ENCODE measurements at regions not wholly inside any gene's neighbourhood (a gene's known extent, or its start where the extent isn't known, plus 50 kb on each side); places are given as distances from the start of the nearest gene placed in this dataset.
A peak's percentile ranks its signal among the peaks of the same experiment; 100 is the strongest.

- no peak overlapping the region for H3K23ac ChIP-seq (ENCODE audit: low read depth, low read length)
- H3K9me1 ChIP-seq (ENCODE audit: insufficient read depth, low read length) = no peaks in the 10 kb centered on the region
- H3K4ac ChIP-seq (ENCODE audit: low read depth, low read length) = no peak overlapping the region
- no peaks in the 10 kb centered on the region for H4K20me1 ChIP-seq (ENCODE audit: insufficient read depth, low read length)
- no peak overlapping the region for H2BK20ac ChIP-seq (ENCODE audit: low read depth, low read length)
- intact Hi-C loops (cut with micrococcal nuclease) = no loop called here
- H4K91ac ChIP-seq (ENCODE audit: insufficient read depth, low read depth, low read length) = no peak overlapping the region
- WGBS, 2 experiments (ENCODE audit: extremely low coverage in 2 of 2, insufficient read length in 1 of 2) = 10% methylated on average over 2 of the region's 15 CpGs; no CpG with 5 or more reads in 1 of the 2 experiments
- no peak overlapping the region for H2BK120ac ChIP-seq (ENCODE audit: low read depth, low read length)
- no peak overlapping the region for H4K5ac ChIP-seq (ENCODE audit: low read depth, low read length)
- TF ChIP-seq BHLHE40 (IDR thresholded peaks at IDR 0.05; ENCODE audit: low read depth, low read length) (no peak), NFE2L2 (IDR thresholded peaks at IDR 0.05; ENCODE audit: low read depth, low read length) (no peak), RFX5 (IDR thresholded peaks at IDR 0.05; ENCODE audit: low read depth, low read length) (no peak), USF2 (IDR thresholded peaks at IDR 0.05; ENCODE audit: low read depth, low read length) (no peak), RAD21 (IDR thresholded peaks at IDR 0.05; ENCODE audit: low read length) (no peak), CHD1 (IDR thresholded peaks at IDR 0.05; ENCODE audit: low read depth, low read length) (no peak), MAZ (IDR thresholded peaks at IDR 0.05; ENCODE audit: borderline replicate concordance, low read depth, low read length) (no peak), CEBPB (IDR thresholded peaks at IDR 0.05; ENCODE audit: low read depth, low read length) (no peak), RCOR1 (IDR thresholded peaks at IDR 0.05; ENCODE audit: insufficient replicate concordance, low read length) (no peak)
- TF ChIP-seq, protein P1, sequence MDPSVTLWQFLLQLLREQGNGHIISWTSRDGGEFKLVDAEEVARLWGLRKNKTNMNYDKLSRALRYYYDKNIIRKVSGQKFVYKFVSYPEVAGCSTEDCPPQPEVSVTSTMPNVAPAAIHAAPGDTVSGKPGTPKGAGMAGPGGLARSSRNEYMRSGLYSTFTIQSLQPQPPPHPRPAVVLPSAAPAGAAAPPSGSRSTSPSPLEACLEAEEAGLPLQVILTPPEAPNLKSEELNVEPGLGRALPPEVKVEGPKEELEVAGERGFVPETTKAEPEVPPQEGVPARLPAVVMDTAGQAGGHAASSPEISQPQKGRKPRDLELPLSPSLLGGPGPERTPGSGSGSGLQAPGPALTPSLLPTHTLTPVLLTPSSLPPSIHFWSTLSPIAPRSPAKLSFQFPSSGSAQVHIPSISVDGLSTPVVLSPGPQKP (IDR thresholded peaks at IDR 0.05; ENCODE audit: borderline replicate concordance, low read depth, low read length) = no peak
- TF ChIP-seq, protein P2, sequence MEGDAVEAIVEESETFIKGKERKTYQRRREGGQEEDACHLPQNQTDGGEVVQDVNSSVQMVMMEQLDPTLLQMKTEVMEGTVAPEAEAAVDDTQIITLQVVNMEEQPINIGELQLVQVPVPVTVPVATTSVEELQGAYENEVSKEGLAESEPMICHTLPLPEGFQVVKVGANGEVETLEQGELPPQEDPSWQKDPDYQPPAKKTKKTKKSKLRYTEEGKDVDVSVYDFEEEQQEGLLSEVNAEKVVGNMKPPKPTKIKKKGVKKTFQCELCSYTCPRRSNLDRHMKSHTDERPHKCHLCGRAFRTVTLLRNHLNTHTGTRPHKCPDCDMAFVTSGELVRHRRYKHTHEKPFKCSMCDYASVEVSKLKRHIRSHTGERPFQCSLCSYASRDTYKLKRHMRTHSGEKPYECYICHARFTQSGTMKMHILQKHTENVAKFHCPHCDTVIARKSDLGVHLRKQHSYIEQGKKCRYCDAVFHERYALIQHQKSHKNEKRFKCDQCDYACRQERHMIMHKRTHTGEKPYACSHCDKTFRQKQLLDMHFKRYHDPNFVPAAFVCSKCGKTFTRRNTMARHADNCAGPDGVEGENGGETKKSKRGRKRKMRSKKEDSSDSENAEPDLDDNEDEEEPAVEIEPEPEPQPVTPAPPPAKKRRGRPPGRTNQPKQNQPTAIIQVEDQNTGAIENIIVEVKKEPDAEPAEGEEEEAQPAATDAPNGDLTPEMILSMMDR (conservative IDR thresholded peaks at IDR 0.05; ENCODE audit: low read depth, low read length) = no peak
- ATAC-seq (ENCODE audit: low read depth) = no peak
- H3K27ac ChIP-seq (ENCODE audit: insufficient read depth, low read length) = no peak overlapping the region
- H2AK5ac ChIP-seq (ENCODE audit: low read depth, low read length) = no peak overlapping the region
- no peak overlapping the region for H2AK9ac ChIP-seq (replicated peaks; ENCODE audit: low read depth, low read length, poor library complexity)
- peak overlapping the region; percentile 40 for H2AFZ ChIP-seq (replicated peaks; ENCODE audit: low read length, poor library complexity)
- in situ Hi-C loops (cut with MboI; ENCODE audit: low sequenced_read_pairs) = no loop called here
- H3K36me3 ChIP-seq (ENCODE audit: control insufficient read depth, insufficient read depth, low read length) = no peaks in the 10 kb centered on the region
- H3K79me1 ChIP-seq (ENCODE audit: low read depth in 1 of 2, low read length in 2 of 2) = no peaks in the 10 kb centered on the region
- H3K14ac ChIP-seq (replicated peaks; ENCODE audit: low read depth, low read length) = no peak overlapping the region
- no peak overlapping the region for H3K18ac ChIP-seq (ENCODE audit: low read depth, low read length)
- no peak for DNase-seq
- dilution Hi-C loops (cut with HindIII; ENCODE audit: low sequenced_read_pairs, unreplicated experiment) = no loop called here
- CTCF ChIA-PET = interaction anchor here (0.6 kb wide), 1 partner anchor 445 kb away, joined by 4 read pairs; no protein-coding TSS in a partner anchor
- peaks cover 5% of the 10 kb centered on the region for H3K27me3 ChIP-seq (ENCODE audit: control insufficient read depth, insufficient read depth, low read length)
- BruUV-seq (replicated peaks) = no TSS peak
- H3K4me2 ChIP-seq (ENCODE audit: low read depth, low read length) = no peak overlapping the region; the same call in 1 of the 2 replicates
- H4K8ac ChIP-seq (ENCODE audit: low read depth in 2 of 2, low read length in 2 of 2) = no peak overlapping the region
- H2BK5ac ChIP-seq (ENCODE audit: low read depth, low read length, poor library complexity, severe bottlenecking) = no peak overlapping the region
- no peak overlapping the region for H3K9ac ChIP-seq (ENCODE audit: low read depth, low read length)
- no peaks in the 10 kb centered on the region for H3K4me1 ChIP-seq (ENCODE audit: control insufficient read depth, insufficient read depth, low read length)
- POLR2A ChIA-PET (ENCODE audit: unreplicated experiment) = no interaction called here
- H3K4me3 ChIP-seq (ENCODE audit: insufficient read depth, low read depth, low read length) = no peak overlapping the region
- no peak overlapping the region for H2BK15ac ChIP-seq (ENCODE audit: low read depth, low read length)
- H3K56ac ChIP-seq (ENCODE audit: extremely low read depth, insufficient read depth, low read length) = no peak overlapping the region
- no peaks in the 10 kb centered on the region for H3K9me3 ChIP-seq (ENCODE audit: control insufficient read depth, insufficient read depth, low read length)
These were observed 500.0 kb upstream of the SALL1 start for GRCh38 chr16:51651061-51651466.

All from IMR-90 (cell line).